HepG2 (cell line): ENCODE measurements at regions not wholly inside any gene's neighbourhood (a gene's known extent, or its start where the extent isn't known, plus 50 kb on each side); places are given as distances from the start of the nearest gene placed in this dataset.

Experiments used
- ATAC-seq: fragments of 200-7000 bp; cut with Tn5 transposase; 3 replicates; pipeline ENCODE4 v1.9.1; 2020; ENCODE audit warnings: mild to moderate bottlenecking, moderate library complexity
- BruUV-seq: library from RNA; stranded (reverse); fragments of 400-500 nt; replicated peaks from 2 replicates; lab custom pipeline; 2021; lab: Mats Ljungman, UMichigan
- CTCF ChIA-PET: fragments of 300-600 bp; formaldehyde crosslinking; extraction: SDS; loops from one replicate; lab custom pipeline; 2021; ENCODE audit warnings: low total read pairs, inconsistent platforms, low intra/inter-chr PET ratio; lab: Yijun Ruan, JAX
- POLR2A ChIA-PET: fragments of 350-600 bp; sonication (Branson Sonifier 250); formaldehyde crosslinking; loops from one replicate; lab custom pipeline; 2020; ENCODE audit warnings: antibody characterized with exemption, inconsistent platforms; lab: Yijun Ruan, JAX
- DNase-seq: peaks from one replicate; pipeline ENCODE4 v3.0.0-alpha.2; 2015; ENCODE audit warnings: low spot score
- FAIRE-seq: peaks from 3 replicates; lab custom pipeline; 2011; peaks lifted over from hg19 to GRCh38; lab: Jason Lieb, UNC
- H2AFZ ChIP-seq: one replicate; pipeline ENCODE4 v1.6.1; 2011; ENCODE audit warnings: low read length, inconsistent platforms
- H3K27ac ChIP-seq: fragments of 300-600 bp; 3 replicates; pipeline ENCODE4 v1.8.0; 2011; ENCODE audit warnings: mixed run types, mild to moderate bottlenecking, mixed read lengths, low read length, inconsistent platforms; ENCODE audit not compliant: insufficient read depth; ENCODE audit errors: extremely low read length
- H3K27me3 ChIP-seq, 2 experiments: fragments of 200-600 bp in 1 of 2; 2 replicates in 1 of 2; 3 replicates in 1 of 2; pipeline versions ENCODE4 v1.6.0 to v1.8.0; 2011; ENCODE audit warnings: low read length in 2 of 2, mild to moderate bottlenecking in 2 of 2, moderate library complexity in 2 of 2, inconsistent platforms in 1 of 2; ENCODE audit not compliant: insufficient read depth in 2 of 2, control insufficient read depth in 1 of 2
- H3K36me3 ChIP-seq, 2 experiments: fragments of 200-600 bp in 1 of 2; replicated peaks in 1 of 2; 2 replicates in 1 of 2; 3 replicates in 1 of 2; pipeline versions ENCODE4 v1.5.1 to v1.8.0; 2011; ENCODE audit warnings: low read length in 2 of 2, inconsistent platforms in 1 of 2; ENCODE audit not compliant: insufficient read depth in 2 of 2, control insufficient read depth in 1 of 2
- H3K4me1 ChIP-seq: 2 replicates; pipeline ENCODE4 v1.5.1; 2012; ENCODE audit warnings: low read length, inconsistent platforms; ENCODE audit not compliant: insufficient read depth
- H3K4me2 ChIP-seq: 2 replicates; pipeline ENCODE4 v1.6.0; 2011; ENCODE audit warnings: low read depth, low read length, inconsistent platforms
- H3K4me3 ChIP-seq, 3 experiments: fragments of 200-600 bp in 1 of 3; sonication (generic), shearing (Covaris generic) in 1 of 3; replicated peaks in 1 of 3; 2 replicates each; pipeline ENCODE4 v1.5.1; 2011 to 2016; ENCODE audit warnings: low read length in 3 of 3, inconsistent platforms in 2 of 3, low read depth in 2 of 3, mild to moderate bottlenecking in 2 of 3, control low read depth in 1 of 3, mixed read lengths in 1 of 3; ENCODE audit not compliant: insufficient read depth in 1 of 3
- H3K79me2 ChIP-seq: one replicate; pipeline ENCODE4 v1.6.1; 2011; ENCODE audit warnings: low read length, inconsistent platforms; ENCODE audit not compliant: insufficient read depth
- H3K9ac ChIP-seq: 2 replicates; pipeline ENCODE4 v1.6.0; 2011; ENCODE audit warnings: mild to moderate bottlenecking, low read depth, low read length, inconsistent platforms; ENCODE audit not compliant: insufficient read depth
- H3K9me3 ChIP-seq: 2 replicates; pipeline ENCODE4 v1.5.1; 2012; ENCODE audit warnings: mild to moderate bottlenecking, low read length
- H4K20me1 ChIP-seq: 2 replicates; pipeline ENCODE4 v1.6.0; 2011; ENCODE audit warnings: inconsistent platforms, mild to moderate bottlenecking, low read length, moderate library complexity; ENCODE audit not compliant: insufficient read depth
- FOSL2 ChIP-seq: sonication (generic); formaldehyde crosslinking; IDR thresholded peaks from 2 replicates; pipeline ENCODE4 v1.4.0; 2020; ENCODE audit warnings: missing genetic modification reagents
- HMG20B ChIP-seq: conservative IDR thresholded peaks from 2 replicates; pipeline ENCODE4 v1.6.1; 2016; ENCODE audit warnings: missing genetic modification reagents, missing compliant biosample characterization
- MEIS2 ChIP-seq: sonication (generic); formaldehyde crosslinking; IDR thresholded peaks from 2 replicates; pipeline ENCODE4 v1.9.0; 2021; ENCODE audit warnings: mild to moderate bottlenecking, missing genetic modification reagents
- PRDM4 ChIP-seq: sonication (generic); formaldehyde crosslinking; IDR thresholded peaks from 2 replicates; pipeline ENCODE4 v1.9.0; 2021; ENCODE audit warnings: missing genetic modification reagents, borderline replicate concordance
- ZBTB21 ChIP-seq: sonication (generic); formaldehyde crosslinking; IDR thresholded peaks from 2 replicates; pipeline ENCODE4 v1.4.0; 2020; ENCODE audit warnings: missing genetic modification reagents
- ZNF329 ChIP-seq: sonication (generic); formaldehyde crosslinking; IDR thresholded peaks from 2 replicates; pipeline ENCODE4 v1.9.0; 2021; ENCODE audit warnings: low read depth, mild to moderate bottlenecking, missing genetic modification reagents
- ZNF556 ChIP-seq: sonication (generic); formaldehyde crosslinking; IDR thresholded peaks from 2 replicates; pipeline ENCODE4 v1.4.0; 2020; ENCODE audit warnings: mild to moderate bottlenecking, missing genetic modification reagents, borderline replicate concordance
- ZNF782 ChIP-seq: sonication (generic); formaldehyde crosslinking; IDR thresholded peaks from 2 replicates; pipeline ENCODE4 v1.4.0; 2020; ENCODE audit warnings: missing genetic modification reagents, mild to moderate bottlenecking, borderline replicate concordance
- WGBS: methylation state at CpG from one replicate; pipeline ENCODE4 v1.1.6; 2017; ENCODE audit warnings: low lambda C conversion rate; 5-methylcytosine and 5-hydroxymethylcytosine counted together
- in situ Hi-C: cut with HindIII; loops from 2 replicates; pipeline ENCODE4 v1.10.0; 2017; ENCODE audit warnings: low pct_unique_long_range_greater_than_20kb; ENCODE audit not compliant: extremely low pct_ligation_motif_present
- intact Hi-C: fragments of 100-400 bp; cut with micrococcal nuclease; formaldehyde crosslinking; loops from one replicate; pipeline ENCODE4 v1.10.0; 2022; ENCODE audit not compliant: unreplicated experiment

- DNase-seq (no peak), ATAC-seq (no peak), FAIRE-seq (no peak)
- H3K9ac ChIP-seq, result no peak overlapping the region
- H3K27ac ChIP-seq, result no peak overlapping the region
- intact Hi-C loops (loop anchor here (10.0 kb wide), 1 partner anchor 561 kb away; no protein-coding TSS in a partner anchor), in situ Hi-C loops (loop anchor here (25.0 kb wide), 1 partner anchor 1179 kb away; no protein-coding TSS in a partner anchor)
- TF ChIP-seq ZBTB21 (CRISPR knock-in tag), result no peak
- no peak for TF ChIP-seq ZNF782 (CRISPR knock-in tag)
- TF ChIP-seq HMG20B (CRISPR knock-in tag), result no peak
- TF ChIP-seq FOSL2 (CRISPR knock-in tag), result no peak
- no peak for TF ChIP-seq ZNF556 (CRISPR knock-in tag)
- TF ChIP-seq ZNF329 (CRISPR knock-in tag), result no peak
- no peak for TF ChIP-seq PRDM4 (CRISPR knock-in tag)
- no peak for TF ChIP-seq MEIS2 (CRISPR knock-in tag)
- ChIA-PET POLR2A (no interaction called here), CTCF (no interaction called here)
- H4K20me1 ChIP-seq, result no peaks in the 10 kb centered on the region
- no TSS peak for BruUV-seq
- no peaks in the 10 kb centered on the region for H3K9me3 ChIP-seq
- H3K4me1 ChIP-seq, result no peaks in the 10 kb centered on the region
- H3K27me3 ChIP-seq, result no peaks in the 10 kb centered on the region
- H3K36me3 ChIP-seq, result no peaks in the 10 kb centered on the region
- WGBS, result 6% methylated on average over 8 of the region's 8 CpGs
- H3K79me2 ChIP-seq, result no peaks in the 10 kb centered on the region
- no peak overlapping the region for H3K4me3 ChIP-seq
- H3K4me2 ChIP-seq, result no peak overlapping the region
- H2AFZ ChIP-seq, result no peak overlapping the region
These were observed 202.6 kb downstream of the PPP1R3A start for GRCh38 chr7:113715981-113716856.
